GM18505 (cell line): ENCODE measurements at regions not wholly inside any gene's neighbourhood (a gene's known extent, or its start where the extent isn't known, plus 50 kb on each side); places are given as distances from the start of the nearest gene placed in this dataset.

ENCODE experiments used
- ATAC-seq: cut with Tn5 transposase; IDR thresholded peaks from one replicate; pipeline ENCODE4 v1.9.1; 2021; ENCODE audit not compliant: unreplicated experiment
- POLR2A ChIP-seq: IDR thresholded peaks from 4 replicates; pipeline ENCODE4 v1.6.1; 2011; ENCODE audit warnings: borderline replicate concordance; ENCODE audit not compliant: insufficient read depth, insufficient read length; ENCODE audit errors: extremely low read depth

DNA sequence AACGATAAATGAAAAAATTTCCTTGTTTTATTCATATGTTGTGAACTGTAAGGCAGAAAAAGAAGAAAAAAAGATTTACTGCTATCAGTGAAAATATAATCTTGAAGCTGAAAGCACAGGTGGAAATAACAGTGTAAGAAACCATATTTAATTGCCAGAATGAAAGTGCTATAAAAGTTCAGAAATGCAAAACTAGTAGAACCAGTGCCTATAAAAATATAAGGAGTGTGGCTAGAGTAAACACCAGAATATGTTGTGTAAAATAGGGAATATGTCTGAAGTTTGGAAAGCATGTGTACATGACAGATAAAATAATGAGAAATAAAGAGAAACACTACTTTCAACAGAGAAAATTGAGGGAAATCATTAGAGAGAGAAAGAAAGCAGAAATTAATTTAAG, 350.5 kb upstream of the NPSR1 start:
- no peak for ATAC-seq
- no peak for TF ChIP-seq POLR2A

DNA sequence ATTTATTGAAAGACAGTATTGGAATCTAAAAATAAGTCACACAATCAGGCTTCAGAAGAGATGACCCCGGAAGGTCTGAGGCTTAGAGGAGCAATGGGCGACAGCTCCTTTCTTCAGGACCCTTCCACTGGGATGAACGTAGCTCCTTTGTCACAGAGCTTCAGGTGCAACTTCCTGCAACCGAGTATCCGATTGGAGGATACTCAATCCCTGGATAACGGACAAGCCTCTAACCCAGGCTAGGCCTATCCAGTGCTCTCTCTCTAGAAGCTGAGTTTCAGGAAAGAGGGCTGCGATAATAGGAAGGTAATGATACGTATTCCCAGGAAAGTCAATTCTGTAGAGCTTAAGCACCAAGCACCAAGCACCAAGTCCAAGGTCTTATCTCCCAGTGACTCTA, 349.4 kb upstream of the NPSR1 start:
- no peak for TF ChIP-seq POLR2A
- ATAC-seq, result no peak

DNA sequence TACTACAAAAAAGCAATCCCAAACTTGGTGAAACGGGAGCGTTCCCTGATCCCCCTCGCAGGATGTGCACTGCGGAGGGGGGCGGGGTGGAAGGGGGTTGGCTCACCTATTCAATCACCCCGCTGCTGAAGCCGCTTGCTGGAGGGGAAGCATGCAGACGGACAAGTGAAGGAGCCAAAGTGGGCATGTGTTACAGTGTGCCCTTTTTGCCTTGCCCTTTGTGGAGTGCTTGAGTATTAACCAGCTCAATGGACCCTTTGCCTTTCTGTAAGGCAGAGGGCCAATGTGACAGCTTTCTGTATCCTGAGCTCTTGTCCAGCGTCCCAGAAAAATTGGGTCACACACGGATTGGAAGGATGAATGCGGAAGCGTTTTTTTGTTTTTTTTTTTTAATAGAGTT, 348.9 kb upstream of the NPSR1 start:
- TF ChIP-seq POLR2A, result no peak
- ATAC-seq, result no peak

DNA sequence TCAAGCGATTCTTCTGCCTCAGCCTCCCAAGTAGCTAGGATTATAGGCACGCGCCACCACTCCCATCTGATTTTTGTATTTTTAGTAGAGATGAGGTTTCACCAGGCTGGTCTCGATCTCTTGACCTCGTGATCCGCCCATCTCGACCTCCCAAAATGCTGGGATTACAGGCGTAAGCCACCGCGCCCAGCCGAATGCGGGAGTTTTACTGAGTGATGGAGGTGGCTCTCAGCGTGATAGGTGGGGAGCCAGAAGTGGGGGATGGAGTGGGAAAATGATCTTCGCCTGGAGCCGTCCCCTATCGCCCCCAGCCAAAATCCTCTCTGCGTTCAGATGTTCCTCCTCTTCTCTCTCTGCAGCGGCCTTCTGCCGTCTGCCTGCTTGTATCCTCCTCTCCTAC, 348.4 kb upstream of the NPSR1 start:
- ATAC-seq, result no peak
- TF ChIP-seq POLR2A, result no peak

DNA sequence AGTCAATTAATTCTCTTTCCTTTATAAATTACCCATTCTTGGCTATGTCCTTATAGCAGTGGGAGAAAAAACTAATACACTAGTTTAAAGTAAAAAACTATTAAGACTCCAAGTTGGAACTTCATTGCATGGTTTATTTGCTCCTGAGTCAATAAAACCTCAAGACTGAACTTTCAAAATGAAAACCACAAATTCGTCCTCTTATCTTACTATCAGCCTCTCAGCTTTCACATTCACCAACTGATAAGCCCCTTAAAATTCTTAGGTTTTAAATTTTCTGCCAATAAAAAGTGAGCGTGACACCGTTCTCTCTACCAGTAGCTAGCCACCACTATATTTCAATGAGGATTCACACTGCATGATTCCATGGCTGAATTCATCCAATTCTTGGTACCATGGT, 346.4 kb upstream of the NPSR1 start:
- no peak for ATAC-seq
- TF ChIP-seq POLR2A, result no peak

DNA sequence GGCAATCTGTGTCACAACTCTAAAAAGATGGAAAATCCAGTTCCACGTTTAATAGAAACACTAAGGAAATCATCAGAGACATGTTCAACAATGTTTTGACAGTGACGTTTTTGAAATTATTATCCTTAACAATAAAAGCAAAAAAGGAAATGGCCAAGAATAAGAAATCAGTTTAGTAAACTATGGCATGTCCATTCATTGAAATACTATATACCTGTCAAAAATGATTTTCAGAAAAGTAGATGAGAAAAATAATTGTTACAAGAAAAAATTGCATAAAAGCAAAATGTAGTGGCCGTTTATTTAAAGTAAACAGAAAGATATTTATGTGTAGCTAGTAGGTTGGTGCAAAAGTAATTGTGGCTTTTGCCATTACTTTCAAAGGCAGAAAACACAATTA, 345.4 kb upstream of the NPSR1 start:
- no peak for ATAC-seq
- no peak for TF ChIP-seq POLR2A

DNA sequence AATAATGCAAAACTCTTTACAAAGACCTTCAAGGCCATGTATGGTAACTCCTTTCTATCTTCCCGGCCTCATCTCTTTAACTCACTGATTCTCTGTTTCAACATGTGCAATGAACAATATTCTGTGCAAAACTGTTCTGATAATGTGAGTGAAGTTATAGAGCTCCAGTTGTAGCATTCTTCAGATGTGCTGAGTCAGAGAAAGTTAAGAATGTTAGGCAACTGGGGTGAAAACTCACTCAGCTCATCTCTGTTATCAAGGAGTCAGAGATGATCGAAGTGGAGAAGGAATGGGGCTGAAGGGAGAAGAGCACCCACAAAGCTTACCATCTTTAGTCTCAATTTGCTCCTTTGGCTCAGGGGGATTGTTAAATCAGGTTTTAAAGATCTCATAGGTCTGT, 344.7 kb upstream of the NPSR1 start:
- ATAC-seq, result no peak
- TF ChIP-seq POLR2A, result no peak

DNA sequence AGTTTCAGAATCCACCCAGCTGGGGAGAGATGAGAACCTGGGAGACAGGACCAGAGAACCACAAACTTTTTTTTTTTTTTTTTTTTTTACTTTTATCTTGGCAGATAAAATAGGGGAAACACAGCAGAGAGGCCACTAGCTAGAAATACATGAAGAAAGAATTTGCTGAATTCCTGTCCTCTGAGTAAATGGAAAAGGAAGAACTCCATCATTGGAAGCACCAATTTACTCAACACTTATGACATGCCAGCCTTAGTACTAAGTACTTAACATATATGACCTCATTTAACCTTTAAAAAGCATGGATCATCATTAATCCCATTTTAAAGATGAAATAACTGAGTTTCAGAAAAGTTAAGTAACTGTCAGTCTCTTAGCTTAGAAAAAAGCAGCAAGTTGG, 343.0 kb upstream of the NPSR1 start:
- TF ChIP-seq POLR2A, result no peak
- no peak for ATAC-seq

DNA sequence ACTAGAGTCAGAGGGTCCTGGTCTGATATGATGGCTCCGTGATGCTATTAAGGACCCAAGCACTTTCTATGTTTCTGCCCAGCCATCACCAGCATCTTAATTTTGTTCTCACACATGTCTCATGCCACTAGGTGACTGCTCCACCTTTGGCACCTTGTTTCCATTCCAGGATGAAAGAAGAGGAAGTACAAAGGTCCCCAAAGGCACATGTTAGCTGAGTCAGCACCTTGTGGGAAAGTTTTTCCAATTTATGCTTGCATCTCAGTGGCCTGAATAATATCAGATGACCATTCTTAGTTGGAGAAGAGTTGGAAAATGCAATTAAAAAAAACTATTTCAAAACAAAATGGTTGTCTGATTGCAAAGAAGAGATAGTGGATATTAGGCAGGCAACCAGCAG, 341.0 kb upstream of the NPSR1 start:
- ATAC-seq, result no peak
- TF ChIP-seq POLR2A, result no peak

DNA sequence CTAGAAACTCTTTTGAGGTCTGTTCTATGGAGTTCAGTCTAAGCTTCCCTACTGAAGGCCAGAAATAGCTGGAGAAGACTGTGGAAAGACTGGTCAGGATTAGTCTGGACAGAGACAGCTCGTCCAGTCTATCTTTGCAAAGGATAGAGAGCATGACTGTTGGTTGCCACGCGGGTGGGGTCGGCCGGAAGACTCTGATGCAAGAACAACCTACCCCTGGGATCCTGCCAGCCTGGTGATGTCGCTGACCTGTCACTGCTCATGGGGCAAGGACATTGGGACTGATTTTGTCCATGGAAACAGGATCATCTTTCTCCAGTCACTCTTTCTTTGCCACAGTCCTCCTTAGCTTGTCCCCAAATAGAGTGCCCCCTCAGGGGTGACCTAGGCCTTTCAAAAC, 337.6 kb upstream of the NPSR1 start:
- no peak for ATAC-seq
- TF ChIP-seq POLR2A, result no peak

DNA sequence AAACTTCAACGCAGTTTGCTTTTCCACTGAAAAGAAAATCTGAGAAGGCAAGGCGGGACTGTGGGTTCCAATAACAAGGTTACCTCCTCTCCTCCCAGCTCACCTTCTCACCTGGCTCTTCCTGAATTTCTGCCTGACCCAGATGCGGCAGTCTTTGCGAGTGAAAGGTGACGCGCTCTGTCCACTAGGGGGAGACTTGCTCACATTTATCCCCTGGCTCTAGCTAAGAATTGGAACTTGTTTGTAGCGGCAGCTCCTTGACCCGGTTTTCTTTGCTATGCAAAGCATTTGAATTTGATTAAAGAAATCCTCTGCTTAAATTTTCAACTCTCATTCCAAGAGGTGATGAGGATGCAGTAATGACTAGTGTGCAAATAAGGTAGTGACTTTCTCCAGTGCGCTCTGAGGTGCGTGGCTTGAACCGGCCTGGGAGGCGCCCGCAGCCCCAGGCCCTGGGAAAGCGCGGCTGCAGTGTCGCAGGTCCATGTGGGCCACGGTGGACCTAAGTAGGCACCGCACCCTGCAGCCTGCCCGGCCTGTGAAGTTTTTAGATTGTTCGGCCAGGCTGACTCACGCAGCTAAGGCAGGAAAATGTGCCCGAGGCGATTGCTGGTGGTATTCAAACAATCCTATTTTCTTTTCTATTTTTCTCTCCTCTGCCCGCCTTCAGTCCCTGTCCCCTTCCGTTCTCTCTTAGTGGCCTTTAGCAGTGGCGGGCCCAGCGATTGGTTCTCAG, 336.9 kb upstream of the NPSR1 start:
- ATAC-seq, result peak; percentile 92
- no peak for TF ChIP-seq POLR2A

DNA sequence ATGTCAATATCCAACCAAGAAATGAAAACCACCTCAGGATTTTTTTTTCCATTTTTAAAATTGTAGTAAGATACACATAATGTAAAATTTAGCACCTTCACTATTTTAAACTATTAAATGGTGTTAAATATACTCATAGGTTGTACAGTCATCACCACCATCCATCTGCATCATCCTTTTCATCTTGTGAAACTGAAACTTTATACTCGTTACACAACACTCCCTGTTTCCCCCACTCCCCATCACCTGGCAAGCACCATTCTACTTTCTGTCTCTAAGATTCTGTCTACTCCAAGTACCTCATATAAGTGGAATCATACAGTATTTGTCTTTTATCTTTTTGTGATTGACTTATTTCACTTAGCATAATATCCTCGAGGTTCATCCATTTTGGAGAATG, 335.2 kb upstream of the NPSR1 start:
- no peak for TF ChIP-seq POLR2A
- no peak for ATAC-seq

DNA sequence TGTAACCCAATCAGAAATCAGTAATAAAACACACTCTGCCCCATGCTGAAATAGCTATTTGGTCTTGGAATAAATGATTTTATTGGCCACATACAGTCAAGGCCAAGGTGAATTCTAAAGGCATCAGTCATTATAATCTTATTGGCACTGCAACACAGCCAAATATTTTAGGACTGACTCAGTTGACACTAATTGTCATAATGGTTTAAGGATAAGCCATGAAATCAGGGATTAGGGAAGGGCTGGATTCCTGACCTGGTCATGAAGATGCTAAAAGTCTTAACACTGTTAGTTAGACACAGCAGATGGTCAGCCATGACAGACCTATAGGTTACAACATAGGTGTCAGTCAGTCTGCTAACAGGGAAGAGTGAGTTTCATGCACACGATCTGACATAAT, 330.3 kb upstream of the NPSR1 start:
- TF ChIP-seq POLR2A, result no peak
- ATAC-seq, result no peak

DNA sequence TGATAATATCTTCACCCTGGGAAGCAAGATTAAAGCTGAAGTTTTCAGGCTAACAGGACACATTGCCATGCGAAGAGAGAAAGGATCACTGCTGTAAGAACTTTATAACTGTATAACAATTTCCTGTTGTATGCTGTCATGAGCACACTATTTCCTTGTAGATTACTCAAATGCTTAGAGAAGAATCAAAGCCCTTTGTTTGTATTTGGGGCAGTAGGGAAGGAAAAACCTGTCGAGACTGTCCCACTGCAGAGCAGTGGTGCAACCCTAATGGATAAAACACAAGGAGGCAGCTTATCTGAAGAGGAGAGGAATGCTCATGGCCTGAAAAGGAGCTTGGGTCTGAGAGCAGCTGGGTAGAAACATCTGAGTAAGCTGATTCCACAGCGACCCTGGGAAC, 327.7 kb upstream of the NPSR1 start:
- no peak for ATAC-seq
- TF ChIP-seq POLR2A, result no peak

DNA sequence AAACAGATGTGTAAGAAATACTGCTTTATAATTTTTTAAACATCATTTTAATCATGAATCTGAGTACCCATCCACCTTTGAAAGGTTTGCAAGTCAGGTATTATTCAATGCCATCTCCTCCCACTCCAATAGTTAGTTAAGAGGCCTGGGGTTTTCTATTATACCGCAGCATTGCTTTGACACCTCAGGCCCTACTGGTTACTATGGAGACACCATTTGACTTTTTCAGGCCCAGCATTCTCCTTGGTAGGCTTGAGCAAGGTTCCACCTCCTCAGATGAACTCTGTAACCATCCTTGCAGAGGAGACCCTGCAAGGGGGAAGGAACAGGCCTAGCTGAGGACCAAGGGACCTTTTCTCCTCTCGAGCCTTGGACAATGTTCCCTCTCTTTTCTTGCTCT, 326.9 kb upstream of the NPSR1 start:
- no peak for ATAC-seq
- no peak for TF ChIP-seq POLR2A
